Kidney (tissue), 13 donors: ENCODE measurements at regions not wholly inside any gene's neighbourhood (a gene's known extent, or its start where the extent isn't known, plus 50 kb on each side); places are given as distances from the start of the nearest gene placed in this dataset.

Experiments
- DNase-seq, 5 donors: peaks; one replicate each; pipeline ENCODE4 v3.0.0-alpha.2; 2013 to 2020
- FAIRE-seq: peaks from 2 replicates; lab custom pipeline; 2012; peaks lifted over from hg19 to GRCh38; lab: Jason Lieb, UNC
- H3K27ac ChIP-seq, 2 donors: one replicate each; pipeline ENCODE4 v1.7.0; 2013; ENCODE audit warnings: low read depth in 2 of 2, low read length in 2 of 2, inconsistent platforms in 1 of 2
- H3K27me3 ChIP-seq: one replicate; pipeline ENCODE4 v1.7.1; 2013; ENCODE audit warnings: low read length, inconsistent platforms; ENCODE audit not compliant: control insufficient read depth, insufficient read depth
- H3K36me3 ChIP-seq, 3 donors: one replicate each; pipeline versions ENCODE4 v1.7.0 to v1.7.1; 2013; ENCODE audit warnings: low read length in 3 of 3, control low read depth in 1 of 3, inconsistent platforms in 1 of 3; ENCODE audit not compliant: insufficient read depth in 3 of 3, control insufficient read depth in 2 of 3
- H3K4me1 ChIP-seq, 3 donors: one replicate each; pipeline versions ENCODE4 v1.7.0 to v1.7.1; 2013; ENCODE audit warnings: low read length in 3 of 3, inconsistent platforms in 1 of 3, low read depth in 1 of 3; ENCODE audit not compliant: control insufficient read depth in 2 of 3, insufficient read depth in 2 of 3
- H3K4me3 ChIP-seq, 3 donors: one replicate each; pipeline versions ENCODE4 v1.7.0 to v1.8.1; 2013; ENCODE audit warnings: low read length in 3 of 3, control low read depth in 1 of 3, inconsistent platforms in 1 of 3
- H3K9ac ChIP-seq, 3 donors: one replicate each; pipeline versions ENCODE4 v1.7.0 to v1.7.1; 2013; ENCODE audit warnings: low read length in 3 of 3, control low read depth in 1 of 3, inconsistent platforms in 1 of 3
- H3K9me3 ChIP-seq, 3 donors: one replicate each; pipeline versions ENCODE4 v1.7.0 to v1.7.1; 2013; ENCODE audit warnings: low read length in 3 of 3, control low read depth in 1 of 3, inconsistent platforms in 1 of 3; ENCODE audit not compliant: control insufficient read depth in 2 of 3, insufficient read depth in 1 of 3
- intact Hi-C: fragments of 100-400 bp; cut with DNase I; formaldehyde crosslinking; loops from one replicate; pipeline ENCODE4 v1.11.1; 2022
- TF ChIP-seq, protein P1 (sequence below): IDR thresholded peaks from 3 replicates; pipeline ENCODE4 v1.5.1; 2012; ENCODE audit warnings: mild to moderate bottlenecking, moderate library complexity, borderline replicate concordance; ENCODE audit not compliant: insufficient read depth; ENCODE audit errors: extremely low read depth
- donor health status: control.
- donor health status: control.
- donor health status: control.
- donor health status: control.
- donor health status: control.
- donor health status: DM: yes; HTN: yes; CAD: no.
- donor health status: Normal renal cell carcinoma (clear cell type).

DNA sequence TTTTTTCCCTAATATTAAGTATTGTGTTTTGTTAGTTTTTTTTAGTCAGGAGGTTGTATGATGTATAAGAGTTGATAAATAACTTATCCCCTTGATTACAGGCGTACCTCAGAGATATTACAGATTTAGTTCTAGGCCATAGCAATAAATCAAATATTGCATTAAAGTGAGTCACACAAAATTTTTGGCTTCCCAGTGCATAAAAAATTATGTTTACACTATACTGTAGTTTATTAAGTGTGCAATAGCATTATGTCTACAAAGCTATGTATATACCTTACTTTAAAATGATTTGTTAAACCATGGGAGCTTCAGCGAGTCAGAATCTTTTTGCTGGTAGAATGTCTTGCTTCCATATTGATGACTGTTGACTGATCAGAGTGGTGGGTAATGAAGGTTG is 1180.6 kb upstream of the CDH18 start:
- Histone ChIP-seq H3K4me3 (no peak overlapping the region), H3K9ac (no peak overlapping the region), H3K36me3 (no peaks in the 10 kb centered on the region), H3K9me3 (no peaks in the 10 kb centered on the region), H3K27me3 (no peaks in the 10 kb centered on the region), H3K4me1 (no peaks in the 10 kb centered on the region), H3K27ac (no peak overlapping the region)
- FAIRE-seq = no peak
- DNase-seq = no peak
- intact Hi-C loops = no loop called here
- TF ChIP-seq, protein P1, sequence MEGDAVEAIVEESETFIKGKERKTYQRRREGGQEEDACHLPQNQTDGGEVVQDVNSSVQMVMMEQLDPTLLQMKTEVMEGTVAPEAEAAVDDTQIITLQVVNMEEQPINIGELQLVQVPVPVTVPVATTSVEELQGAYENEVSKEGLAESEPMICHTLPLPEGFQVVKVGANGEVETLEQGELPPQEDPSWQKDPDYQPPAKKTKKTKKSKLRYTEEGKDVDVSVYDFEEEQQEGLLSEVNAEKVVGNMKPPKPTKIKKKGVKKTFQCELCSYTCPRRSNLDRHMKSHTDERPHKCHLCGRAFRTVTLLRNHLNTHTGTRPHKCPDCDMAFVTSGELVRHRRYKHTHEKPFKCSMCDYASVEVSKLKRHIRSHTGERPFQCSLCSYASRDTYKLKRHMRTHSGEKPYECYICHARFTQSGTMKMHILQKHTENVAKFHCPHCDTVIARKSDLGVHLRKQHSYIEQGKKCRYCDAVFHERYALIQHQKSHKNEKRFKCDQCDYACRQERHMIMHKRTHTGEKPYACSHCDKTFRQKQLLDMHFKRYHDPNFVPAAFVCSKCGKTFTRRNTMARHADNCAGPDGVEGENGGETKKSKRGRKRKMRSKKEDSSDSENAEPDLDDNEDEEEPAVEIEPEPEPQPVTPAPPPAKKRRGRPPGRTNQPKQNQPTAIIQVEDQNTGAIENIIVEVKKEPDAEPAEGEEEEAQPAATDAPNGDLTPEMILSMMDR = no peak

DNA sequence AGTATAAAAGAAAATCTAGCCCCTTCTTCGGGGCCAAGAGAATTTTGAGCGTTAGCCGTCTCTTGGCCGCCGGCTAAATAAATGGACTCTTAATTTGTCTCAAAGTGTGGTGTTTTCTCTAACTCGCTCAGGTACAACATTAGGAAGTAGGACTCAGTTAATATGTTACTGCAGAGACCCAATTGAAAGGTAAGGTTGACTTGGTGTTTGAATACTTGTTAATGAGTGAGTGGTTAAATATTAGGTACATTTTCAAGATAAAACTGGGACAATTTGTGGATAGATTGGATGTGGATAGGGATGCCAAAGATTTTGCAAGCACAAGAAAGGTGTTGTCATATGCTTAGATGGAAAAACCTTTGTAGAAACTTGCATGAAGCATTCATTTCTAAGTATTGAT is 1177.3 kb upstream of the CDH18 start:
- Histone ChIP-seq H3K4me3 (no peak overlapping the region), H3K36me3 (no peaks in the 10 kb centered on the region), H3K9me3 (no peaks in the 10 kb centered on the region), H3K27me3 (no peaks in the 10 kb centered on the region), H3K4me1 (no peaks in the 10 kb centered on the region), H3K9ac (no peak overlapping the region), H3K27ac (no peak overlapping the region)
- peak in 1 of 5 donors; percentile 19 for DNase-seq
- intact Hi-C loops = no loop called here
- no peak for FAIRE-seq
- TF ChIP-seq, protein P1 = no peak

DNA sequence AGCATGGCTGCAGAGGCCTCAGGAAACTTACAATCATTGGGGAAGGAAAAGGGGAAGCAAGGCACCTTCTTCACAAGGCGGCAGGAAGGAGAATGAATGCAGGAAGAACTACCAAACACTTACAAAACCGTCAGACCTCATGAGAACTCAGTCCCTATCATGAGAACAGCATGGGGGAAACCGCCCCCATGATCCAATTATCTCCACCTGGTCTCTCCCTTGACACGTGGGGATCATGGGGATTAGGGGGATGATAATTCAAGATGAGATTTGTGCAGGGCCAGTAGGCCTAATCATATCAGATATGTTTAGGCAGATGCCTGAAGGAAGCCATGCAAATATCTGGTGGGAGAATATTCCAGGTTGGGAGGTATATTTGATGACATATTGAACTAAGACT is 1176.4 kb upstream of the CDH18 start:
- H3K9ac ChIP-seq = no peak overlapping the region
- intact Hi-C loops = no loop called here
- no peak for FAIRE-seq
- H3K36me3 ChIP-seq = no peaks in the 10 kb centered on the region
- H3K4me1 ChIP-seq = no peaks in the 10 kb centered on the region
- H3K4me3 ChIP-seq = no peak overlapping the region
- TF ChIP-seq, protein P1 = no peak
- no peaks in the 10 kb centered on the region for H3K27me3 ChIP-seq
- H3K27ac ChIP-seq = no peak overlapping the region
- no peaks in the 10 kb centered on the region for H3K9me3 ChIP-seq
- no peak for DNase-seq

DNA sequence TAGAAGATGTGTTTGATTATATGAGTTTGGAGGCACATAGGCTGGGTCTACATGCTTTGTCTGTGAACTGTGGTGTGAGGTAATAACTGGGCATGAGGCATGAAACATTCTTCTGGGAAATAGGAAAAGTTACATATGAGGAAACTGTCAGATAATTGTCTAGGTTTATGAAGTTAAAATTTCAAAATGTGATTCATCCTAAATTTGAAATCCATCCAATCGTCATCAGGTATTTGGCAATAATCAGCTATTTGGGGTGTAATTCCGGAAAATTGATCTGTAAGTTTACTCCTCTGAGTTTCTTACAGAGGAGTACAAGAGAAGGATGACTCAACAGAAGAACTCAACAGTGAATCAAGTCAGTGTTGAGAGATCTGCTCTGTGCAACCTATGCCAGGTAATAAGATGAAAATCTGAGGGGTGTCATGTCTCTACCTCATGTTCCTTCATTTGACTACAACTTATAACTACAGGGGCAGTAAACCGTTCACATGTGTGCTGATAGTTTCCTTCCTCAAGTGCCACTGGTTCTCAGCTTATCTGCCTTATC is 1171.6 kb upstream of the CDH18 start:
- Histone ChIP-seq H3K27me3 (no peaks in the 10 kb centered on the region), H3K36me3 (no peaks in the 10 kb centered on the region), H3K9me3 (no peaks in the 10 kb centered on the region), H3K4me3 (no peak overlapping the region), H3K4me1 (no peaks in the 10 kb centered on the region), H3K9ac (no peak overlapping the region), H3K27ac (no peak overlapping the region)
- intact Hi-C loops = no loop called here
- FAIRE-seq = no peak
- no peak for DNase-seq
- TF ChIP-seq, protein P1 = no peak
